GM12891 (cell line): ENCODE measurements at regions not wholly inside any gene's neighbourhood (a gene's known extent, or its start where the extent isn't known, plus 50 kb on each side); places are given as distances from the start of the nearest gene placed in this dataset.

ENCODE experiments used
- DNase-seq: peaks from one replicate; pipeline ENCODE4 v3.0.0; 2011; ENCODE audit warnings: low spot score; ENCODE audit not compliant: insufficient read length
- FAIRE-seq: peaks from 2 replicates; lab custom pipeline; 2011; peaks lifted over from hg19 to GRCh38; lab: Jason Lieb, UNC
- PAX5 ChIP-seq: IDR thresholded peaks from 2 replicates; pipeline ENCODE4 v1.6.1; 2011; ENCODE audit warnings: low read length, moderate library complexity, mild to moderate bottlenecking; ENCODE audit not compliant: insufficient read depth, severe bottlenecking
- POLR2A ChIP-seq: IDR thresholded peaks from 2 replicates; pipeline ENCODE4 v1.6.1; 2011; ENCODE audit warnings: low read depth, low read length, control low read depth
- POLR2AphosphoS5 ChIP-seq: IDR thresholded peaks from 2 replicates; pipeline ENCODE4 v1.6.1; 2011; ENCODE audit warnings: low read depth, low read length, control low read depth
- POU2F2 ChIP-seq: IDR thresholded peaks from 2 replicates; pipeline ENCODE4 v1.6.1; 2011; ENCODE audit warnings: low read depth, mild to moderate bottlenecking, control low read depth, low read length, moderate library complexity
- SPI1 ChIP-seq: IDR thresholded peaks from 2 replicates; pipeline ENCODE4 v1.6.1; 2011; ENCODE audit warnings: low read depth, low read length, control low read depth
- TAF1 ChIP-seq: IDR thresholded peaks from 2 replicates; pipeline ENCODE4 v1.6.1; 2011; ENCODE audit warnings: low read depth, low read length, control low read depth

- no peak for FAIRE-seq
- DNase-seq: no peak
These were observed 543.9 kb upstream of the LRFN5 start for GRCh38 chr14:41062826-41063225.

GRCh38 chr14:41055589-41055988 is 551.1 kb upstream of the LRFN5 start:
- FAIRE-seq: no peak
- TF ChIP-seq POU2F2: no peak
- DNase-seq: no peak

More at GRCh38 chr14:41062826-41063225, 543.9 kb upstream of the LRFN5 start:
- TF ChIP-seq PAX5: no peak
- TF ChIP-seq TAF1: no peak
- TF ChIP-seq POLR2A: no peak
- TF ChIP-seq POU2F2: no peak
- no peak for TF ChIP-seq SPI1
- TF ChIP-seq POLR2AphosphoS5: no peak

GRCh38 chr14:41051801-41052200 is 554.9 kb upstream of the LRFN5 start:
- TF ChIP-seq TAF1: no peak
- no peak for TF ChIP-seq POLR2A
- no peak for TF ChIP-seq SPI1
- TF ChIP-seq PAX5: no peak
- TF ChIP-seq POLR2AphosphoS5: no peak
- no peak for TF ChIP-seq POU2F2
- no peak for FAIRE-seq
- DNase-seq: no peak

GRCh38 chr14:41047763-41048162 is 558.9 kb upstream of the LRFN5 start:
- DNase-seq: no peak
- no peak for TF ChIP-seq PAX5
- no peak for TF ChIP-seq POLR2AphosphoS5
- TF ChIP-seq SPI1: no peak
- no peak for TF ChIP-seq TAF1
- no peak for TF ChIP-seq POU2F2
- TF ChIP-seq POLR2A: no peak
- FAIRE-seq: no peak

- FAIRE-seq (no peak), DNase-seq (no peak)
- TF ChIP-seq TAF1 (no peak), POLR2A (no peak), PAX5 (no peak), SPI1 (no peak), POLR2AphosphoS5 (no peak), POU2F2 (no peak)
These were observed 569.3 kb upstream of the LRFN5 start for GRCh38 chr14:41037388-41037787.

GRCh38 chr14:41034969-41035368 is 571.7 kb upstream of the LRFN5 start:
- TF ChIP-seq POLR2AphosphoS5: no peak
- TF ChIP-seq PAX5: no peak
- TF ChIP-seq TAF1: no peak
- no peak for TF ChIP-seq POU2F2
- TF ChIP-seq POLR2A: no peak
- TF ChIP-seq SPI1: no peak
- DNase-seq (no peak), FAIRE-seq (no peak)

GRCh38 chr14:41022932-41023331 is 583.7 kb upstream of the LRFN5 start:
- DNase-seq (no peak), FAIRE-seq (no peak)
- TF ChIP-seq PAX5 (no peak), POLR2A (no peak), POU2F2 (no peak)

GRCh38 chr14:41016213-41016612 is 590.5 kb upstream of the LRFN5 start:
- no peak for TF ChIP-seq SPI1
- TF ChIP-seq POLR2AphosphoS5: no peak
- no peak for TF ChIP-seq TAF1
- TF ChIP-seq POLR2A: no peak
- FAIRE-seq (no peak), DNase-seq (no peak)

GRCh38 chr14:41000350-41000749 is 606.3 kb upstream of the LRFN5 start:
- no peak for FAIRE-seq
- no peak for DNase-seq
- TF ChIP-seq POU2F2 (no peak), PAX5 (no peak), SPI1 (no peak), TAF1 (no peak), POLR2A (no peak), POLR2AphosphoS5 (no peak)

GRCh38 chr14:40989260-40989659 is 617.4 kb upstream of the LRFN5 start:
- FAIRE-seq (no peak), DNase-seq (no peak)
- no peak for TF ChIP-seq TAF1
- no peak for TF ChIP-seq PAX5
- no peak for TF ChIP-seq POU2F2
- no peak for TF ChIP-seq POLR2AphosphoS5
- no peak for TF ChIP-seq POLR2A
- no peak for TF ChIP-seq SPI1

- no peak for DNase-seq
- no peak for FAIRE-seq
- TF ChIP-seq POLR2AphosphoS5 (no peak), PAX5 (no peak), SPI1 (no peak), POLR2A (no peak), TAF1 (no peak), POU2F2 (no peak)
These were observed 619.2 kb upstream of the LRFN5 start for GRCh38 chr14:40987481-40987880.
